IMR-90 (cell line): ENCODE measurements at regions not wholly inside any gene's neighbourhood (a gene's known extent, or its start where the extent isn't known, plus 50 kb on each side); places are given as distances from the start of the nearest gene placed in this dataset.

Source experiments
- ATAC-seq: fragments of 200-7000 bp; cut with Tn5 transposase; 2 replicates; pipeline ENCODE4 v1.9.1; 2020; ENCODE audit warnings: low read depth, mild to moderate bottlenecking, moderate library complexity
- BruUV-seq: library from RNA; stranded (reverse); fragments of 400-500 nt; replicated peaks from 2 replicates; lab custom pipeline; 2021; lab: Mats Ljungman, UMichigan
- CTCF ChIA-PET: fragments of 300-600 bp; formaldehyde crosslinking; extraction: SDS; loops from one replicate; lab custom pipeline; 2021; ENCODE audit warnings: antibody characterized with exemption; lab: Yijun Ruan, JAX
- POLR2A ChIA-PET: fragments of 300-600 bp; sonication (Branson Sonifier 250); formaldehyde crosslinking; loops from one replicate; lab custom pipeline; 2022; ENCODE audit warnings: antibody characterized with exemption; ENCODE audit not compliant: unreplicated experiment; lab: Charles Lee
- DNase-seq: peaks from one replicate; pipeline ENCODE4 v3.0.0; 2013
- H2AFZ ChIP-seq: replicated peaks from 2 replicates; pipeline ENCODE3; 2013; ENCODE audit warnings: low read length, mild to moderate bottlenecking; ENCODE audit not compliant: poor library complexity
- H2AK5ac ChIP-seq: 2 replicates; pipeline ENCODE4 v1.6.1; 2013; ENCODE audit warnings: low read depth, low read length, inconsistent platforms
- H2AK9ac ChIP-seq: replicated peaks from 2 replicates; pipeline ENCODE3; 2013; ENCODE audit warnings: mild to moderate bottlenecking, low read depth, low read length, moderate library complexity; ENCODE audit not compliant: poor library complexity
- H2BK120ac ChIP-seq: 2 replicates; pipeline ENCODE4 v1.6.1; 2013; ENCODE audit warnings: low read depth, low read length, inconsistent platforms
- H2BK15ac ChIP-seq: 3 replicates; pipeline ENCODE4 v1.6.1; 2013; ENCODE audit warnings: low read depth, low read length, inconsistent platforms
- H2BK20ac ChIP-seq: 2 replicates; pipeline ENCODE4 v1.6.1; 2013; ENCODE audit warnings: low read depth, mild to moderate bottlenecking, inconsistent platforms, low read length, moderate library complexity
- H2BK5ac ChIP-seq: 2 replicates; pipeline ENCODE4 v1.6.1; 2013; ENCODE audit warnings: mild to moderate bottlenecking, low read depth, low read length, inconsistent platforms; ENCODE audit not compliant: poor library complexity, severe bottlenecking
- H3K14ac ChIP-seq: replicated peaks from 2 replicates; pipeline ENCODE4 v1.6.1; 2013; ENCODE audit warnings: low read depth, low read length, inconsistent platforms
- H3K18ac ChIP-seq: 2 replicates; pipeline ENCODE4 v1.6.1; 2013; ENCODE audit warnings: low read depth, low read length, control low read depth
- H3K23ac ChIP-seq: 2 replicates; pipeline ENCODE4 v1.6.1; 2013; ENCODE audit warnings: low read depth, low read length, inconsistent platforms
- H3K27ac ChIP-seq: 2 replicates; pipeline ENCODE4 v1.5.1; 2013; ENCODE audit warnings: mild to moderate bottlenecking, control low read depth, low read length; ENCODE audit not compliant: insufficient read depth
- H3K27me3 ChIP-seq: 2 replicates; pipeline ENCODE4 v1.6.1; 2013; ENCODE audit warnings: low read length; ENCODE audit not compliant: control insufficient read depth, insufficient read depth
- H3K36me3 ChIP-seq: 2 replicates; pipeline ENCODE4 v1.6.1; 2013; ENCODE audit warnings: low read length, mixed read lengths; ENCODE audit not compliant: control insufficient read depth, insufficient read depth
- H3K4ac ChIP-seq: 2 replicates; pipeline ENCODE4 v1.6.1; 2013; ENCODE audit warnings: low read depth, low read length, inconsistent platforms
- H3K4me1 ChIP-seq: 2 replicates; pipeline ENCODE4 v1.6.1; 2013; ENCODE audit warnings: low read length, mixed read lengths; ENCODE audit not compliant: control insufficient read depth, insufficient read depth
- H3K4me2 ChIP-seq: 2 replicates; pipeline ENCODE4 v1.6.1; 2013; ENCODE audit warnings: low read depth, mild to moderate bottlenecking, control low read depth, low read length, moderate library complexity
- H3K4me3 ChIP-seq: 2 replicates; pipeline ENCODE4 v1.5.1; 2013; ENCODE audit warnings: low read depth, mild to moderate bottlenecking, control low read depth, low read length, moderate library complexity; ENCODE audit not compliant: insufficient read depth
- H3K56ac ChIP-seq: 2 replicates; pipeline ENCODE4 v1.6.1; 2013; ENCODE audit warnings: low read length, inconsistent platforms; ENCODE audit not compliant: insufficient read depth; ENCODE audit errors: extremely low read depth
- H3K79me1 ChIP-seq, 2 experiments: 2 replicates each; pipeline ENCODE4 v1.6.1; 2013; ENCODE audit warnings: low read length in 2 of 2, inconsistent platforms in 1 of 2, low read depth in 1 of 2
- H3K9ac ChIP-seq: 2 replicates; pipeline ENCODE4 v1.6.1; 2013; ENCODE audit warnings: low read depth, low read length, control low read depth
- H3K9me1 ChIP-seq: 2 replicates; pipeline ENCODE4 v1.6.1; 2013; ENCODE audit warnings: low read length, inconsistent platforms; ENCODE audit not compliant: insufficient read depth
- H3K9me3 ChIP-seq: 2 replicates; pipeline ENCODE4 v1.6.1; 2013; ENCODE audit warnings: low read length; ENCODE audit not compliant: control insufficient read depth, insufficient read depth
- H4K20me1 ChIP-seq: 2 replicates; pipeline ENCODE4 v1.6.1; 2013; ENCODE audit warnings: low read length, inconsistent platforms; ENCODE audit not compliant: insufficient read depth
- H4K5ac ChIP-seq: 2 replicates; pipeline ENCODE4 v1.6.1; 2013; ENCODE audit warnings: mild to moderate bottlenecking, low read depth, low read length, control low read depth
- H4K8ac ChIP-seq, 2 experiments: 2 replicates each; pipeline ENCODE4 v1.6.1; 2013; ENCODE audit warnings: low read depth in 2 of 2, low read length in 2 of 2, control low read depth in 1 of 2, inconsistent platforms in 1 of 2
- H4K91ac ChIP-seq: 2 replicates; pipeline ENCODE4 v1.6.1; 2013; ENCODE audit warnings: low read depth, low read length, inconsistent platforms; ENCODE audit not compliant: insufficient read depth
- BHLHE40 ChIP-seq: fragments of 150-350 bp; IDR thresholded peaks from 2 replicates; pipeline ENCODE4 v1.6.1; 2016; ENCODE audit warnings: mild to moderate bottlenecking, low read depth, low read length
- CEBPB ChIP-seq: IDR thresholded peaks from 2 replicates; pipeline ENCODE4 v1.6.1; 2012; ENCODE audit warnings: low read depth, low read length, improper control_type of control experiment
- MAZ ChIP-seq: IDR thresholded peaks from 2 replicates; pipeline ENCODE4 v1.6.1; 2012; ENCODE audit warnings: low read depth, mild to moderate bottlenecking, low read length, improper control_type of control experiment, moderate library complexity, borderline replicate concordance
- NFE2L2 ChIP-seq: fragments of 150-350 bp; IDR thresholded peaks from 2 replicates; pipeline ENCODE4 v1.6.1; 2016; ENCODE audit warnings: low read depth, mild to moderate bottlenecking, low read length
- POLR2A ChIP-seq: IDR thresholded peaks from 2 replicates; pipeline ENCODE4 v1.6.1; 2012; ENCODE audit warnings: mild to moderate bottlenecking, low read depth, low read length
- RCOR1 ChIP-seq: IDR thresholded peaks from 2 replicates; pipeline ENCODE4 v1.6.1; 2012; ENCODE audit warnings: mild to moderate bottlenecking, low read length, improper control_type of control experiment; ENCODE audit not compliant: insufficient replicate concordance
- SMC3 ChIP-seq: fragments of 150-350 bp; IDR thresholded peaks from 2 replicates; pipeline ENCODE4 v1.6.1; 2016; ENCODE audit warnings: low read depth, mild to moderate bottlenecking, antibody characterized with exemption, low read length, moderate library complexity
- USF2 ChIP-seq: fragments of 150-350 bp; IDR thresholded peaks from 2 replicates; pipeline ENCODE4 v1.6.1; 2017; ENCODE audit warnings: mild to moderate bottlenecking, antibody characterized with exemption, low read length, low read depth
- WGBS, 2 experiments: methylation state at CpG; one replicate each; pipeline versions ENCODE4 v1.1.5 to v1.1.7; 2013; ENCODE audit warnings: missing lambda C conversion rate in 2 of 2; ENCODE audit not compliant: insufficient read length in 1 of 2; ENCODE audit errors: extremely low coverage in 2 of 2; 5-methylcytosine and 5-hydroxymethylcytosine counted together
- dilution Hi-C: fragments of 300-500 bp; cut with HindIII; formaldehyde crosslinking; loops from one replicate; pipeline ENCODE4 v1.14.3; 2018; ENCODE audit warnings: low sequenced_read_pairs; ENCODE audit not compliant: unreplicated experiment
- in situ Hi-C: fragments of 300-500 bp; cut with MboI; formaldehyde crosslinking; loops from 3 replicates; pipeline ENCODE4 v1.14.3; 2019; ENCODE audit warnings: low sequenced_read_pairs, inconsistent platforms, mixed read lengths
- intact Hi-C: fragments of 100-400 bp; cut with micrococcal nuclease; formaldehyde crosslinking; loops from 2 replicates; pipeline ENCODE4 v1.10.0; 2022
- TF ChIP-seq, protein P1 (sequence below): conservative IDR thresholded peaks from 2 replicates; pipeline ENCODE4 v1.5.1; 2012; ENCODE audit warnings: mild to moderate bottlenecking, low read depth, low read length, improper control_type of control experiment

GRCh38 chr18:77343846-77344510 is 94.3 kb downstream of the GALR1 start:
- Histone ChIP-seq H3K36me3 (no peaks in the 10 kb centered on the region), H2AFZ (no peak overlapping the region), H3K27ac (no peak overlapping the region), H3K27me3 (no peaks in the 10 kb centered on the region), H4K91ac (no peak overlapping the region), H3K4me1 (no peaks in the 10 kb centered on the region), H2AK9ac (no peak overlapping the region), H4K5ac (no peak overlapping the region), H3K4ac (no peak overlapping the region), H4K20me1 (no peaks in the 10 kb centered on the region), H3K4me2 (no peak overlapping the region), H3K4me3 (no peak overlapping the region), H3K56ac (no peak overlapping the region), H3K9me1 (no peaks in the 10 kb centered on the region), H2AK5ac (no peak overlapping the region), H2BK15ac (no peak overlapping the region), H2BK120ac (no peak overlapping the region), H2BK20ac (no peak overlapping the region), H3K14ac (no peak overlapping the region), H3K9me3 (peaks cover 41% of the 10 kb centered on the region), H3K79me1 (no peaks in the 10 kb centered on the region), H2BK5ac (no peak overlapping the region), H4K8ac (no peak overlapping the region), H3K18ac (no peak overlapping the region), H3K9ac (no peak overlapping the region), H3K23ac (no peak overlapping the region)
- ChIA-PET CTCF (no interaction called here), POLR2A (no interaction called here)
- no TSS peak for BruUV-seq
- 0% methylated on average over 1 of the region's 14 CpGs; no CpG with 5 or more reads in 1 of the 2 experiments for WGBS, 2 experiments
- in situ Hi-C loops, result no loop called here
- DNase-seq (no peak), ATAC-seq (no peak)
- no peak for TF ChIP-seq NFE2L2
- TF ChIP-seq POLR2A, result no peak
- TF ChIP-seq RCOR1, result no peak
- no peak for TF ChIP-seq BHLHE40
- no peak for TF ChIP-seq SMC3
- TF ChIP-seq MAZ, result no peak
- TF ChIP-seq USF2, result no peak
- TF ChIP-seq, protein P1, sequence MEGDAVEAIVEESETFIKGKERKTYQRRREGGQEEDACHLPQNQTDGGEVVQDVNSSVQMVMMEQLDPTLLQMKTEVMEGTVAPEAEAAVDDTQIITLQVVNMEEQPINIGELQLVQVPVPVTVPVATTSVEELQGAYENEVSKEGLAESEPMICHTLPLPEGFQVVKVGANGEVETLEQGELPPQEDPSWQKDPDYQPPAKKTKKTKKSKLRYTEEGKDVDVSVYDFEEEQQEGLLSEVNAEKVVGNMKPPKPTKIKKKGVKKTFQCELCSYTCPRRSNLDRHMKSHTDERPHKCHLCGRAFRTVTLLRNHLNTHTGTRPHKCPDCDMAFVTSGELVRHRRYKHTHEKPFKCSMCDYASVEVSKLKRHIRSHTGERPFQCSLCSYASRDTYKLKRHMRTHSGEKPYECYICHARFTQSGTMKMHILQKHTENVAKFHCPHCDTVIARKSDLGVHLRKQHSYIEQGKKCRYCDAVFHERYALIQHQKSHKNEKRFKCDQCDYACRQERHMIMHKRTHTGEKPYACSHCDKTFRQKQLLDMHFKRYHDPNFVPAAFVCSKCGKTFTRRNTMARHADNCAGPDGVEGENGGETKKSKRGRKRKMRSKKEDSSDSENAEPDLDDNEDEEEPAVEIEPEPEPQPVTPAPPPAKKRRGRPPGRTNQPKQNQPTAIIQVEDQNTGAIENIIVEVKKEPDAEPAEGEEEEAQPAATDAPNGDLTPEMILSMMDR, result no peak
- TF ChIP-seq CEBPB, result no peak
- dilution Hi-C loops, result no loop called here
- intact Hi-C loops, result no loop called here
